ENCODE measurements at regions not wholly inside any gene's neighbourhood (a gene's known extent, or its start where the extent isn't known, plus 50 kb on each side); places are given as distances from the start of the nearest gene placed in this dataset.

DNA sequence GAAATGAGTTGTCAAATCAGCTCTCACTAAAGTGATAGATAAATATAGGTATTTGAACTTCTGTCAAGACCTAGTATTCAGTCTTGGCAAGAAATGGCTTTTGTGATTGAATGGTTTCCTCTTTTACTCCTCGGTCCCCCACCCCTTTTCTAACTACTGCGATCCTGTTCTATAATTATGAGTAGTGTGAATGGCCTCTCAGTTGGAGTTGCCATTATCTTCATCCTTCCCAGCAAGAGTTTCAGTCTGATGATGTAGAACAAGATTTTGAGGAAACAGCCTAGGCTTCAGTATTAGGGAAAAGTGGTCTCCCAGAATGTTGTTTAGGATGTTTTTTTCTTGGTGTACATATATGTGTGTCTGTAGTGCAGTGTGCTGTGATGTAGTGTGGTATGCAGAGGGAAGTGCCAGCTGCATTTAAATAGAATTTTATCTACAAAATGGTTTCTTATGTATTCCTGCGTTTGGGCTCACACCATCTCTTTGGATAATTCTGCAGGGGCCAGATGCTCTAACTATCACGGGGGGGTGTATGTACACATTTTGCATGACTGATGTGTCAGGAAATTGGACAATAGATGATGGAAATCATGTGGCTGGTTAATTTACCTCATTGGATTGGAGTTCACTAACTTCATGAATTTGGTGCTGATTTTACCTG lies 180.1 kb upstream of the MMS22L start:
- no peak for DNase-seq
- 65% methylated on average over 4 of the region's 4 CpGs for WGBS, 2 donors
- Histone ChIP-seq H3K4me1 (no peaks in the 10 kb centered on the region), H3K27ac (no peak overlapping the region), H3K9me3 (no peaks in the 10 kb centered on the region), H3K27me3 (no peaks in the 10 kb centered on the region), H3K4me3 (no peak overlapping the region), H3K36me3 (ENCODE audit: low read depth, missing control alignments) (no peaks in the 10 kb centered on the region)
- intact Hi-C loops (cut with DNase I; ENCODE audit: low total_unique reads), result no loop called here
- TF ChIP-seq POLR2A (IDR thresholded peaks at IDR 0.05), result no peak
- TF ChIP-seq, protein P1, sequence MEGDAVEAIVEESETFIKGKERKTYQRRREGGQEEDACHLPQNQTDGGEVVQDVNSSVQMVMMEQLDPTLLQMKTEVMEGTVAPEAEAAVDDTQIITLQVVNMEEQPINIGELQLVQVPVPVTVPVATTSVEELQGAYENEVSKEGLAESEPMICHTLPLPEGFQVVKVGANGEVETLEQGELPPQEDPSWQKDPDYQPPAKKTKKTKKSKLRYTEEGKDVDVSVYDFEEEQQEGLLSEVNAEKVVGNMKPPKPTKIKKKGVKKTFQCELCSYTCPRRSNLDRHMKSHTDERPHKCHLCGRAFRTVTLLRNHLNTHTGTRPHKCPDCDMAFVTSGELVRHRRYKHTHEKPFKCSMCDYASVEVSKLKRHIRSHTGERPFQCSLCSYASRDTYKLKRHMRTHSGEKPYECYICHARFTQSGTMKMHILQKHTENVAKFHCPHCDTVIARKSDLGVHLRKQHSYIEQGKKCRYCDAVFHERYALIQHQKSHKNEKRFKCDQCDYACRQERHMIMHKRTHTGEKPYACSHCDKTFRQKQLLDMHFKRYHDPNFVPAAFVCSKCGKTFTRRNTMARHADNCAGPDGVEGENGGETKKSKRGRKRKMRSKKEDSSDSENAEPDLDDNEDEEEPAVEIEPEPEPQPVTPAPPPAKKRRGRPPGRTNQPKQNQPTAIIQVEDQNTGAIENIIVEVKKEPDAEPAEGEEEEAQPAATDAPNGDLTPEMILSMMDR (IDR thresholded peaks at IDR 0.05), result no peak

DNA sequence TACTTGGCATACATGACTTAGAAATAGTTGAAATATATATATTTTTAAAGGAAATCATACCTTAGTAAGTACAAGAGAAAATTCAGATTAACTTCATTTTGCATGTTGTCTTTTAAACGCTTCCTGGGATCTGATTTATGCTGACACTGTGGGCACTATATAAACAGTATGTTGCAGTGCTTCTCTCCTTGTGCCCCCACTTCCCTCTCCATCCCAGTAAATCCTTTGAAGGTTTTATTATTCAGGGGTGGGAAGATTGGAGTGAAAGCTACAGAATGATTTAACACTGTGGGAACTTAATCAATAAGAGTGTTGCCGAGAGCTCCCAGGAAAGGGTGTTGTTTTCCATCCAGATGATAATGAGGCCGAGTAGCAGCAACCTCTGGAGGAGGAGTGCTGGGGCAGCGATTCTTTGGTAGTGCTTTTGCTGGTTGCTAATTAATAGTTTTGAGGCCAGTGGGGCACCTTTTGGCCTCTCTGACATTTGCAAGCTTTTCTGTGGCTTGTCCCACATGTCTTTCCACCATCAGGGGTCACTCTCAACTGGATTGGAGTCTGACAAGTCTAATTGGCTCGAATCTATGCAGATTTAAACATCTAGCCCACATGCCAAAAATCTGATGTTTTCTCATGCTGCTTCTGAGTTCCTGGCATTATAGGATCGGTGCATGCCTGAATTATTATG lies 183.0 kb upstream of the MMS22L start:
- no peaks in the 10 kb centered on the region for H3K36me3 ChIP-seq (ENCODE audit: low read depth, missing control alignments)
- TF ChIP-seq, protein P1 (IDR thresholded peaks at IDR 0.05), result no peak
- H3K27ac ChIP-seq, result no peak overlapping the region
- H3K4me1 ChIP-seq, result no peaks in the 10 kb centered on the region
- no peak overlapping the region for H3K4me3 ChIP-seq
- intact Hi-C loops (cut with DNase I; ENCODE audit: low total_unique reads), result no loop called here
- H3K27me3 ChIP-seq, result no peaks in the 10 kb centered on the region
- no peak for DNase-seq
- no peaks in the 10 kb centered on the region for H3K9me3 ChIP-seq
- 45 to 50% methylated on average over 6 of the region's 6 CpGs for WGBS, 2 donors

DNA sequence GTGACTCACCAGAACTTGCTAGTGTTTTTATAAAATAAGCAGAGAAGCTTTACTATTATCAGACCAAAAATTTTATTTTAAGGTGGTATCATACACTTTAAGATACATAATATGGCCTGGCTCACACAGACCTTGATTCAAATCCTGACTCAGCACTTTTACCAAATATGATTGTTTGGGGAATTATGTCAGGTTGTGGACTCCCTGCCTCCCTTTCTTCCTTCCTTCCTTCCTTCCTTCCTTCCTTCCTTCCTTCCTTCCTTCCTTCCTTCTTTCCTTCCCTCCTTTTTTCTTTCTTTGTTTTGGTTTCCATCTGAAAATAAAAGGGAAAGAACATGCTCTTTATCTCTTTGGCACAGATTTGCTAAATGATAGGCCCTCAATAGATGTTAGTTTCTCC lies 186.0 kb upstream of the MMS22L start:
- H3K27ac ChIP-seq, result no peak overlapping the region
- DNase-seq, result no peak
- TF ChIP-seq POLR2A (IDR thresholded peaks at IDR 0.05), result no peak
- TF ChIP-seq, protein P1 (IDR thresholded peaks at IDR 0.05), result no peak
- H3K4me1 ChIP-seq, result no peaks in the 10 kb centered on the region
- H3K9me3 ChIP-seq, result no peaks in the 10 kb centered on the region
- no peak overlapping the region for H3K4me3 ChIP-seq
- no peaks in the 10 kb centered on the region for H3K27me3 ChIP-seq
- no peaks in the 10 kb centered on the region for H3K36me3 ChIP-seq (ENCODE audit: low read depth, missing control alignments)
- intact Hi-C loops (cut with DNase I; ENCODE audit: low total_unique reads), result no loop called here

DNA sequence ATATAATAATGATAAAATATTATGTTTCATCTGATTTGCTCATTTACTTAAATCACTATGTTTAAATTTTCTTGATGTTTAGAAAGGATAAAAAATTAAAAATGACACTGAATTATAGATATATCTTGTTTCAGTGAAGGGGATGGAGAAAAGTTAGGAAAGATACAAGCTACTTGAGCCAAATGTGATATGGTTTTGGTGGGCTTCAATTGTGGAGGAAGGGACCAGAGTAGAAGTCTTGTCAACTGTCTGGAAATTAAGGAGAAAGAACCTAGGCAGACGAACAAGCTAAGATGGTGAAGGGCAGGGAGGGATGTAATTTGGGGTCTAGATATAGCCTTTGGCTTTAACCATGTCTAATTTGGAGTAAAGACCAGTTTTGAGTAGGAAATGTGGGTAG lies 186.4 kb upstream of the MMS22L start:
- no peak overlapping the region for H3K27ac ChIP-seq
- TF ChIP-seq, protein P1 (IDR thresholded peaks at IDR 0.05), result no peak
- TF ChIP-seq POLR2A (IDR thresholded peaks at IDR 0.05), result no peak
- H3K36me3 ChIP-seq (ENCODE audit: low read depth, missing control alignments), result no peaks in the 10 kb centered on the region
- H3K4me1 ChIP-seq, result no peaks in the 10 kb centered on the region
- no peaks in the 10 kb centered on the region for H3K9me3 ChIP-seq
- no peak overlapping the region for H3K4me3 ChIP-seq
- no peaks in the 10 kb centered on the region for H3K27me3 ChIP-seq
- intact Hi-C loops (cut with DNase I; ENCODE audit: low total_unique reads), result no loop called here
- no peak for DNase-seq
- WGBS, 2 donors, result 74 to 82% methylated on average over 1 of the region's 1 CpG

DNA sequence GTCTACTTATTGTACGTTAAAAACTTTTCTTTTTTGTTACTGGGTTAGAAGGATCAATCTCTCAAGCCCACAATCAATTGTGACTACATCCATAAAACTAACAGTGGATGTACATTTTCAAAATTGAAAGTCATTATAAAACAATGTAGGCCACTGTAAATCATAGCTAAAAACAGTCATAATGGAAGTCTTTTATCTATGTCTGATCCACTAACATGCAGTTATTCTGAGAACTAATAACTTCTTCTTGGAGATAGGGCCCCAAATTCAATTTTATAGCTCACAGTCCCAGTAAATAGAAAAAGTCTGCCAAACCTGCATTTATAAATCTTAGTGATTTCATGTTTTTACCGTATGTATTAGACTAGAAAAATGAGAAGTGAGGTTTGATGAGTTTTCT lies 187.3 kb upstream of the MMS22L start:
- no peak for DNase-seq
- intact Hi-C loops (cut with DNase I; ENCODE audit: low total_unique reads), result no loop called here
- Histone ChIP-seq H3K27ac (no peak overlapping the region), H3K36me3 (ENCODE audit: low read depth, missing control alignments) (no peaks in the 10 kb centered on the region), H3K4me3 (no peak overlapping the region), H3K27me3 (no peaks in the 10 kb centered on the region), H3K4me1 (no peaks in the 10 kb centered on the region), H3K9me3 (no peaks in the 10 kb centered on the region)
- TF ChIP-seq POLR2A (IDR thresholded peaks at IDR 0.05), result no peak
- WGBS, 2 donors, result 58 to 69% methylated on average over 2 of the region's 2 CpGs

Measured in testis (tissue), 2 donors.